ENCODE measurements at regions not wholly inside any gene's neighbourhood (a gene's known extent, or its start where the extent isn't known, plus 50 kb on each side); places are given as distances from the start of the nearest gene placed in this dataset.
A peak's percentile ranks its signal among the peaks of the same experiment; 100 is the strongest.

GRCh38 chr4:128604204-128604603 lies 205.3 kb upstream of the JADE1 start:
- DNase-seq = no peak

GRCh38 chr4:128603081-128603480 lies 206.4 kb upstream of the JADE1 start:
- no peak for DNase-seq

GRCh38 chr4:128601991-128602695 lies 207.4 kb upstream of the JADE1 start:
- DNase-seq = peak in 27 of 58 donors; percentile 1 to 60 (median 15)

- peak in 31 of 58 donors; percentile 3 to 58 (median 22) for DNase-seq
Observed at GRCh38 chr4:128600996-128601871, 208.3 kb upstream of the JADE1 start.

- DNase-seq = peak in 36 of 58 donors; percentile 1 to 77 (median 32)
Observed at GRCh38 chr4:128600410-128600809, 209.1 kb upstream of the JADE1 start.

GRCh38 chr4:128597500-128597899 lies 212.0 kb upstream of the JADE1 start:
- DNase-seq = no peak

- no peak for DNase-seq
Observed at GRCh38 chr4:128596853-128597252, 212.6 kb upstream of the JADE1 start.

- no peak for DNase-seq
Observed at GRCh38 chr4:128596115-128596514, 213.4 kb upstream of the JADE1 start.

GRCh38 chr4:128591482-128591881 lies 218.0 kb upstream of the JADE1 start:
- DNase-seq = no peak

- no peak for DNase-seq
Observed at GRCh38 chr4:128590773-128591172, 218.7 kb upstream of the JADE1 start.

GRCh38 chr4:128590034-128590740 lies 219.3 kb upstream of the JADE1 start:
- no peak for DNase-seq

GRCh38 chr4:128589384-128589965 lies 220.0 kb upstream of the JADE1 start:
- no peak for DNase-seq

- DNase-seq = no peak
Observed at GRCh38 chr4:128587382-128587781, 222.1 kb upstream of the JADE1 start.

GRCh38 chr4:128583753-128584712 lies 225.5 kb upstream of the JADE1 start:
- DNase-seq = no peak

GRCh38 chr4:128582427-128582870 lies 227.1 kb upstream of the JADE1 start:
- no peak for DNase-seq

- no peak for DNase-seq
Observed at GRCh38 chr4:128579154-128579853, 230.2 kb upstream of the JADE1 start.

GRCh38 chr4:128574706-128575105 lies 234.8 kb upstream of the JADE1 start:
- DNase-seq = peak in 52 of 58 donors; percentile 1 to 85 (median 44)

- no peak for DNase-seq
Observed at GRCh38 chr4:128573781-128574508, 235.6 kb upstream of the JADE1 start.

GRCh38 chr4:128572778-128573241 lies 236.7 kb upstream of the JADE1 start:
- no peak for DNase-seq
